CD4-positive, alpha-beta T cell treated with Interleukin-4 for 4 hours (primary cell): ENCODE measurements at regions not wholly inside any gene's neighbourhood (a gene's known extent, or its start where the extent isn't known, plus 50 kb on each side); places are given as distances from the start of the nearest gene placed in this dataset.
"Not testable (repeated sequence)": the region's sequence is repeated elsewhere in the genome, so short reads cannot be mapped to it uniquely, and the experiment has no call there.

ENCODE experiments used
- DNase-seq: peaks from one replicate; pipeline ENCODE4 v3.0.0-alpha.2; 2020

- DNase-seq: no peak
Measured at GRCh38 chr5:98328015-98328414, 445.4 kb upstream of the RGMB start.

GRCh38 chr5:98330871-98331270 lies 442.6 kb upstream of the RGMB start:
- no peak for DNase-seq

GRCh38 chr5:98333921-98334320 lies 439.5 kb upstream of the RGMB start:
- DNase-seq: no peak

- DNase-seq: no peak
Measured at GRCh38 chr5:98334946-98335345, 438.5 kb upstream of the RGMB start.

- DNase-seq: no peak
Measured at GRCh38 chr5:98339141-98339848, 434.2 kb upstream of the RGMB start.

GRCh38 chr5:98341038-98342032 lies 432.1 kb upstream of the RGMB start:
- DNase-seq: no peak

GRCh38 chr5:98342958-98343660 lies 430.4 kb upstream of the RGMB start:
- DNase-seq: not testable (repeated sequence)

- DNase-seq: no peak
Measured at GRCh38 chr5:98349251-98349989, 424.0 kb upstream of the RGMB start.

GRCh38 chr5:98349990-98350365 lies 423.5 kb upstream of the RGMB start:
- no peak for DNase-seq

GRCh38 chr5:98354922-98355321 lies 418.5 kb upstream of the RGMB start:
- DNase-seq: no peak

GRCh38 chr5:98360548-98360947 lies 412.9 kb upstream of the RGMB start:
- no peak for DNase-seq

GRCh38 chr5:98363157-98363556 lies 410.3 kb upstream of the RGMB start:
- DNase-seq: no peak

GRCh38 chr5:98364549-98364948 lies 408.9 kb upstream of the RGMB start:
- DNase-seq: no peak

- no peak for DNase-seq
Measured at GRCh38 chr5:98365126-98365525, 408.3 kb upstream of the RGMB start.

GRCh38 chr5:98368141-98368540 lies 405.3 kb upstream of the RGMB start:
- no peak for DNase-seq

- no peak for DNase-seq
Measured at GRCh38 chr5:98372351-98372750, 401.1 kb upstream of the RGMB start.

GRCh38 chr5:98391921-98392625 lies 381.4 kb upstream of the RGMB start:
- no peak for DNase-seq

- not testable (repeated sequence) for DNase-seq
Measured at GRCh38 chr5:98393205-98393604, 380.3 kb upstream of the RGMB start.

- no peak for DNase-seq
Measured at GRCh38 chr5:98397081-98397480, 376.4 kb upstream of the RGMB start.

GRCh38 chr5:98398465-98398864 lies 375.0 kb upstream of the RGMB start:
- DNase-seq: no peak

GRCh38 chr5:98401656-98402055 lies 371.8 kb upstream of the RGMB start:
- no peak for DNase-seq

- DNase-seq: no peak
Measured at GRCh38 chr5:98402130-98402529, 371.3 kb upstream of the RGMB start.
